Stimulated activated CD4-positive, alpha-beta T cell treated with anti-CD3 and anti-CD28 coated beads, TNF-alpha, amount 100 ng/mL, for 48 hours (primary cell): ENCODE measurements at regions not wholly inside any gene's neighbourhood (a gene's known extent, or its start where the extent isn't known, plus 50 kb on each side); places are given as distances from the start of the nearest gene placed in this dataset.
"Not testable (repeated sequence)": the region's sequence is repeated elsewhere in the genome, so short reads cannot be mapped to it uniquely, and the experiment has no call there.

Experiments
- DNase-seq, 3 donors: peaks; one replicate each; pipeline ENCODE4 v3.0.0-alpha.2; 2020; ENCODE audit warnings: low read depth in 3 of 3

GRCh38 chr1:157409927-157410326 lies 142.4 kb downstream of the FCRL5 start:
- no peak for DNase-seq

GRCh38 chr1:157407917-157408525 lies 144.3 kb downstream of the FCRL5 start:
- DNase-seq = no peak

- DNase-seq = no peak
These were observed 144.9 kb downstream of the FCRL5 start for GRCh38 chr1:157407367-157407766.

GRCh38 chr1:157405662-157406061 lies 146.7 kb downstream of the FCRL5 start:
- DNase-seq = no peak

- no peak for DNase-seq
These were observed 147.7 kb downstream of the FCRL5 start for GRCh38 chr1:157404614-157405013.

GRCh38 chr1:157404063-157404501 lies 148.2 kb downstream of the FCRL5 start:
- no peak for DNase-seq

- no peak for DNase-seq
These were observed 148.7 kb downstream of the FCRL5 start for GRCh38 chr1:157403608-157404007.

- DNase-seq = no peak
These were observed 149.1 kb downstream of the FCRL5 start for GRCh38 chr1:157403203-157403602.

GRCh38 chr1:157400766-157401165 lies 151.5 kb downstream of the FCRL5 start:
- DNase-seq = no peak

GRCh38 chr1:157399984-157400382 lies 152.3 kb downstream of the FCRL5 start:
- DNase-seq = no peak

GRCh38 chr1:157399343-157399983 lies 152.9 kb downstream of the FCRL5 start:
- DNase-seq = no peak

- no peak for DNase-seq
These were observed 161.7 kb downstream of the FCRL5 start for GRCh38 chr1:157390651-157391050.

- DNase-seq = no peak
These were observed 164.3 kb downstream of the FCRL5 start for GRCh38 chr1:157388057-157388456.

GRCh38 chr1:157384258-157384657 lies 168.1 kb downstream of the FCRL5 start:
- no peak for DNase-seq

- DNase-seq = no peak
These were observed 170.0 kb downstream of the FCRL5 start for GRCh38 chr1:157382351-157382750.

GRCh38 chr1:157380523-157380922 lies 171.8 kb downstream of the FCRL5 start:
- no peak for DNase-seq

- peak in 1 of 3 donors; percentile 11 for DNase-seq
These were observed 175.0 kb downstream of the FCRL5 start for GRCh38 chr1:157377280-157377713.

GRCh38 chr1:157376681-157377080 lies 175.6 kb downstream of the FCRL5 start:
- no peak for DNase-seq

GRCh38 chr1:157372311-157372710 lies 180.0 kb downstream of the FCRL5 start:
- not testable (repeated sequence) for DNase-seq

- no peak for DNase-seq
These were observed 180.5 kb downstream of the FCRL5 start for GRCh38 chr1:157371826-157372225.

GRCh38 chr1:157371221-157371620 lies 181.1 kb downstream of the FCRL5 start:
- no peak for DNase-seq

- DNase-seq = no peak
These were observed 181.6 kb downstream of the FCRL5 start for GRCh38 chr1:157370698-157371097.

- DNase-seq = peak in 1 of 3 donors; percentile 16
These were observed 182.3 kb downstream of the FCRL5 start for GRCh38 chr1:157369808-157370521.
